Activated CD8-positive, alpha-beta memory T cell treated with anti-CD3 and anti-CD28 coated beads, Interleukin-2, amount 50 U/mL, for 4 hours (primary cell): ENCODE measurements at regions not wholly inside any gene's neighbourhood (a gene's known extent, or its start where the extent isn't known, plus 50 kb on each side); places are given as distances from the start of the nearest gene placed in this dataset.

Experiments used
- DNase-seq: peaks from one replicate; pipeline ENCODE4 v3.0.0-alpha.2; 2020

DNA sequence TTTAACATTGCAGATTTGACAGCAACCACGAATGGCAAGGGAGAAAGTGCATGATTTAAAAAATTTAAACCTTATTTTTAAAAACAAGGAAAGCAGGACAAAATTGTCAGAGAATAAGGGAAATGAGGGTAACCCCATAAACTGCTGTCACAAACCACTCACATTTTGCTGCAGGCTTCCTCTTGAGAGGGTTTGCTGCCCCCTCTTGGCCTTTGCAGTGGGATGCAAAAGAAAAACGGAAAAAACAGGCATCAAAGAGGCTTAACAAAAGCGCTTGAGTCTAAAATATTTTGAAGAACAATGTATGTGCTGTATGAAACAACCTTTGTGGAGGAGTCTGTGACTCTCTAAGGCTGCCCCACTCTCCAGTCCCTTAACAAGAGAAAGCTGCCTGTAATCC, 91.6 kb downstream of the TMX3 start:
- DNase-seq = peak; percentile 16

DNA sequence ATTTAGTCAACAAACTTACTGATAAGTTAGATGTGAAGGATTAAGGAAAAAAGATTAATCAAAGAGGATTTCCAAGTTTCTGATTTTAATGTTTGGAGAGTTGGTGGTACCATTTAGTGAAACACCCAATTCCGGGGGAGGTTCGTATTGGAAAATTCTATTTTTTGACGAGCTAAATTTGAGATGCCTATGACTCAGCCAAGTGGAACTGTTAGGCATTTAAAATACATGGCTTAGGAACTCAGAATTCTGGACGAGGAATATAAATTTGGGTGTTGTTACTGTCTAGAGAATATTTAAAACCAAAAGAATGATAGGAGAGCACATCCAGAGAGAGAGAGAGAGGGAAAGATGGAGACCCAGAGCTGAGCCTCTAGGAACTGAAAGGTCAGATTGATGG, 103.6 kb downstream of the TMX3 start:
- DNase-seq = no peak

DNA sequence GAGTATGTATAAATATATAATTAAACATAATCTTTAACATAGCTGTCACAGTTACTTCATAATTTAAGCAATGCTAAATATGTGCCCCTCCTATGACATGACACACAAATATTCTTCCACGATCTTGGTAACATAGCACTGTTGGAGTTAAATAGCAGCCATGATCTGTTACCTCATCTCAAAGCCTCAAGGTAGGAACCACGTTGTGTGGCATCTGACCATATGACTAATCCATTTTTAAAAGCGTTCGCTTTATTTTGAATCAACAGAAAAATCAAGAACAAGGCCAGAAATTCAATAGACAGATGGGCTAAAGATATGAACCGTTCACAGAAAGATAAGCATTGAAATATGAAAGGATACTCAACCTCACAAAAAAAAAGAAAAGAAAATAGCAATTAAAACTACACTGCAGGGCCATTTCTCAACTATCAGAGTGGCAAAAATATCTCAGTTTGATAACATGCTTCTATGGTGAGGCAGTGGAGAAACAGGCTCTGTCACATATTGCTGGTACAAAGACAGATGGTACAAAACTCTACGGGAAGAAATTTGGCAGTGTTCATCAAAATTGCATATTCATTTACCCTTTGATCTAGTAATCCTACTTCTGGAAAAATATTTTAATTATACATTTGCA, 105.9 kb downstream of the TMX3 start:
- no peak for DNase-seq

DNA sequence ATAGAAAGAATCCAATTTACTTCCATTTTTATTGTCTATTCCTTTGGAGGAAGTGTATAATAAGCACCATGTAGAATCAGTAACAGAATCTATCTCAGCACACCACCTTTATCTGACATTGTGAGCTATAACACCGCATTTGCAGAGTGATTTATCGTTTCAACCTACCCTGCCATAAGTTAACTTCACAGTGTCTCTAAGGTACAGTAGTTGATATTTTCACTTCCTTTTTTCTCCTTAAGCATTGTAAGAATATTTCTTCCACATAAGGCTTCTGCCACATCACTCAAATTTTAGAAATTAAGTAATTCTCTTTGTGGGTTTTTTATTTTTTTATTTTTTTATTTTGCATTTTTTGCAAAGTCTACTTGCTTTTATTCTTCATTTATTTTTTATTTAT, 107.1 kb downstream of the TMX3 start:
- no peak for DNase-seq

DNA sequence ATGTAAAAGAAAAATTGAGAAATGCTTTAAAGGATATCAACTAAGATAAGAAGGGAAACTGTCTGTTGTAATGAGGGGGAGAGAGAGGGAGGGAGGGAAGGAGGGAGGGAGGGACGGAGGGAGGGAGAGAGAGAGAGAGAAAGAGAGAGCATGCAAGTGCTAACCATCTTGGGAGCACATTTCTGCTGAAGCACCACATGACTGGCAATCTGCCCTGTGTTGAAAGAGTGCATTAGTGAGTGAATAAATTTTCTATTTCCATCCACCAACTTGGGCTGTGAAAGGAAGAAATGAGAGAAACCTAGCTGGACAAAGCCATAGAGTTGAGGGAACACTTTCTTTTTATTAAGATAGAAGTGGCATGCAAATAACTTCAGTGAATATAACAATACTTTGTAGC, 110.7 kb downstream of the TMX3 start:
- no peak for DNase-seq

DNA sequence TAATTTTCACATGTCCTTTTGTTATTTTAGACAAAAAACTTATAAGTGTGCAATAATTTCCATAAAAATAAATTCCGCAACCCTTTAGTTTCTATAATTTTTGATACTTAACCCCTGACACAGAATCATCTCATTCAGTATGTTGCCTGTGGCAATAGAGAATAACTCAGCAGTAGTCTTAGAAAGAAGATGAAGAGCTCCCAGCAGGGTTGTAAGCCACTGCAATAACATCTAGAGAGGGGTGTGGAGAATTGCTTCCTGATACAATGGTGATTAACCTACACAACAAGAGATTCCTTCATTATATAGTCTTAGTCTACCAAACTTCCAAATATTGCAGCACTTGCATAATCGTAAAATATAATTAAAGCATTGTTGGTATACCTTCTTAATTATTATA, 118.9 kb downstream of the TMX3 start:
- DNase-seq = no peak

DNA sequence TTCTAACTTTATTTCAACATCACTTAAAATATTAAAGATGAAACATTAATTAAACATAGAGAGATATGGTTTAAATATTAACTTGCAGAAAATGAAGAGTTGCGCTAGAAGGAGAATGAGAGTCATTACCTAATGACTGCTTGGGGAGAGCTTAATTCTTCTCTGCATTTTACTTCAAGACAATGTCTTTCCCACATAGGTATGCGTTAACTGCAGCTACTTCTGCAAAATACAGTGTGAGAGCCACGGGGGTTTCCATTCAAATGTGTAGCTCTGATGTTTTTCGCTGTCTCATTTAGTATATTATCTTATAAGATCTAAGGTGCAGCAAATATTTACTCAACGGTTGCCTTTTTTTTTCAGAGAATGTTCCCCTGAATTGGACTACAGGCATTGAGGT, 126.7 kb downstream of the TMX3 start:
- DNase-seq = no peak

DNA sequence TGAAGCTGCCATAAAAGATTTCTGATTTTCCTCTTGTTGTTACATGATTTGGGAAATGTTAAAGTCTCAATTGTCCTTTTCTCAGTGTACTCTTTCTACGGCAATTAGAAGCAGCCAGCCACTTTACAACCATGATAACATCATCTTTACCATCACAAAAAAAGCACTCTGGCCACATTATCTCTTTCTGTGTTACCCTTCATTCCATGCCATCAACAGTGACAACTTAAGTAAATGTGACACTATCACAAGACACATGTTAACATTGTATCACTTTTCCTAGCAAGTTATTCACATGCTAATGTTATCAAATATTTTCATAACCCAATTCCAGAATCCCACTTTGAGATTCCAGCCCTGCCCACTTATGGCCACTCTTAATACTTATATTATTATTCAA, 131.2 kb downstream of the TMX3 start:
- DNase-seq = no peak

DNA sequence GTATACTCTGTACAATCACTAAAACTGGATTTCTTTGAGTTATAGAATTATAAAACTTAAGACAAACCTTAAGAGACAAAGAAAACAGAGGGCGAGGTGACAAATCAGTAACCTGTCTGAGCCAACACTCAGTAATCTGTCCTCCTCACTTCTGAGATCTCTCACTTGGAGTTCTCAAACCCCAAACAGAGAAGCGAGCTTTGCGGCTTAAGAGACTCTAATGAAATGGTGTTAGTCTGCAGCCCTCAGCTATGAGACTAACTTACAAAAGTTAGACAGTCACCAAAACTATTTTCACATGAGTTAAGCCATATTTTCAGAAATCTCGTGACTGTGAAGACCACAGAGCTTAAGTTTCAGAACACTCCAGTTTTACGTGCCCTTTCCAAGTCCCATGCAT, 140.6 kb downstream of the TMX3 start:
- no peak for DNase-seq

DNA sequence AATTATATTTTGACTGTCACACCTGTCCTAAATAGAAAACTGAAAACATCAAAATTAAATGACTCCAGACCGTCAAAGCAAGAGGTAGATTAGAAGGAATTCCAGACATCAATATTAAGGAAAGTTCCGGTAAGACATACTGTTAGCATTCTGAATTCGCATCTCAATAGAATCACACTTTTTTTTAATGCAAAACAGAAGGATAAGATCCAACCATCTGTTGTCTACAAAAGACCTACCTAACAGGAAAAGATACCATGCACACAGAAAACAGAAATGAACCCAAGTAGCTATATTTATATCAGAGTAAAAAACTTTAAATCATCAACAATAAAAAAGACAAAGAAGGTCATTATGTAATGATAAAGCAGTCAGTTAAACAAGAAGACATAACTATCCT, 145.0 kb downstream of the TMX3 start:
- DNase-seq = no peak

DNA sequence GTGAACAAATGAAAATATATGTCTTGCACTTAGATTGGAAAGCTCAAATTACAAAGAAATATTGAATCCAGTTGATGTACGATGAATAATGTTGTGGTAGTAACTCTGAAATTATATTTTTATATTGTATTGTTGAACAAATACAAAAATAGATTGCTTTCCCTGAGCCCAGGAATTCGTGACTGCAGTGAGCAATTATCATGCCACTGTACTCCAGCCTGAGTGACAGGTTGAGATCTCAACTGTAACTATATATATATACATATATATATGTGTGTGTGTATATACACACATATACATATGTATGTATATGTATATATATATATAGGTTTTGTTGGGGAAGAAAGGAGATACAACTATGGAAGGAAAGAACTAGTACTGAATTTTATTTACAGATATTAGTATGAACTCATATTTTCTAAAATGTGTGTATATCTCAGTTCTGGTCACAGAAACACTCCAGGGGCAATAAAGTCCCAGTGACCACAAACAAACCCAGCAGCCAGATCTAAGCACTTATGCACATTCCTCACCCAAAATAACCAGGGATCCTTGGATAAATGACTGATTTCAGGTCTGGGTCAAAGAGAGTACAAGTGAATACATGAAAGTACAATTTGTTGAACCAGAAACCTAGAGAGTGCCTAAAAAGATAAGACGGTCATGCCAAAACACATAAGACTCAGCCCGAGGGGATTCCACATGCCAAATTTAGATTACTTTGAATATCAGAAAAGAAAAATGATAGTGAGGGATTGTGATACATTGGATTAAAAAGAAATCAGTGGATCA, 146.3 kb downstream of the TMX3 start:
- no peak for DNase-seq

DNA sequence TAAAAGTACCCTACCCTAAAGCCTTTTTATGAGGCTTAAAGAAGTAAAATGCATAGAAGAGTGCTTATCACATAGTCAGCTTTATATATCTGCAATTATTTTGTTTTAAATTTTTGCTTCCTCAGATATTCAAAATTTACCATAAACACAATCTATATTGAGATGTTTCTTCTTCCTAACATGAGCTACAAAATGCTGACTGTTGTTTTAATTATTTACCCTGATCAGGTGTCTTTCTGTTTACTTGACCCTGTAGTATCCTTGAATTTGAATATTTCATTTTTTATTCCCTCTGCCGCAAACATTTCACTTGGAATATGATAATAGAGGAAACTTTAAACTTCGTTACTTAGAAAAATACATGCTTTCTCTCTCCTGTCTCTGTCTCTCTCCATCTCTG, 147.9 kb downstream of the TMX3 start:
- DNase-seq = no peak

DNA sequence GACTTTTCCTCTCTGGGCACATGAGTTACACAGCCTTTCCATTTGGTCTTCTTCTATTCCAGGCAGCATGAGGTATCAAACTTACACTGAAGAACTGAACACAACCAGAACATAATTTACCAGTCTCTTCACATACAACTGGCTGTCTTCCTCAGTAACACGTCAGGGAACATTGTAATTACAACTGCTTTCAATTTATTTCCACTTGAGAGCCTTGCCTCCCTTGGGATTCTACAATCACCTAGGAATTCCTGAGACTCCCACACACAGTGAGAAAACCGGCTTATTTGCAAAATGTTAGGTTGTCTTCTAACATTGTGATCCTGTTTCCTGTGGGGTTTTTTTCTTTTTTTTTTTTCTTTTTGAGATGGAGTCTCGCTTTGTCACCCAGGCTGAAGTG, 149.9 kb downstream of the TMX3 start:
- no peak for DNase-seq

DNA sequence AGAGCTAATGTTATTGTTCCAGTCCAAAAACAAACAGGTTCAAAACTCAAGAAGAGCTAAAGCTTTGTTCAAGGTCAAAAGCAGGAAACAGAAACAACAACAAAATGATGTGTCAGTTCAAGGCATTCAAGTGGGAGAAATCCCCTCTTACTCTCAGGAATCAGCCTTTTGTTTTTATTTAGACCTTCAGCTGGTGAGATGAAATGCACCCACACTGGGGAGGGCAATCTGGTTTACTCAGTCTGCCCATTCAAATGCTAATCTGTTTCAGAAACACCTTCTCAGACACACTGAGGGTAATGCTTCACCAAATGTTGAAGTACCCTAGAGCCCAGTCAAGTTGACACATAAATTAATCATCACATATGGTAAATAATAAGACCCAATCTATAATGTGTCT, 150.6 kb downstream of the TMX3 start:
- DNase-seq = no peak

DNA sequence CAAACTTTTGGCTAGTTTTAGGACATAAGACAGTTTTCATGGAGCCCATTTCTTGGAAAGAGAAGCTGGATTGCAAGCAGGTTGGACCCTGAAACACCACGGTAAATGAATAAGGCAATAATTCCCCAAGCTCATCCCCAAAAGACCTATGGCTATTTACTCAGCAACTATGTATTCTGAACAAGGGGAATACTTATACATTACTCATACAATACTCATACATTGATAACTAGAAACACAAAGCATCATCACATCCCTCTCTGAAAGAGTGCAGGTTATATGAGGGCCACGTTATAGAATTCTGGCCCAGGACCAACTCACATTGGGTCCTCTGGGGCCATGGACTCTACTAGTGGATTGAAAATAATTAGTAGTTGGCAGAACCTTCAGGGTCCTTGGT, 154.8 kb downstream of the TMX3 start:
- DNase-seq = no peak

DNA sequence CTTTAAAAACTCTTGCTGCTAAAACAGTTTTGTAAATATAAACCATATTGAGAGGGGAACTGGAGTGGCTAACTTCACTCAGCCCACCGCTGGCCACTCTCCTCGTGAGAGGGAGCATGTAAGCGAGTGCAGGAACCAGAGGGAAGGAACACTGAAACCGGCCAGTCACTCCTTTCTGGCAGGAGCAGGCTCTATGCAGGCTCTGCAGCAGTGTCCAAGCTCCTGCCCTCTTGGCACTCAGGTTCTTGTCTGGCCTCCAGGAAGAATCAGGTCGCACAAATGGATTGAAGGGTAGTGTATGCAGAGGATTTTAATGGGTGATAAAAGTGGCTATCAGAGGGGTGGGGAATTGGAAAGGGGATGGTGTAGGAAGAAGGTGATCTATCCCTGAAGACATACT, 157.7 kb downstream of the TMX3 start:
- DNase-seq = no peak

DNA sequence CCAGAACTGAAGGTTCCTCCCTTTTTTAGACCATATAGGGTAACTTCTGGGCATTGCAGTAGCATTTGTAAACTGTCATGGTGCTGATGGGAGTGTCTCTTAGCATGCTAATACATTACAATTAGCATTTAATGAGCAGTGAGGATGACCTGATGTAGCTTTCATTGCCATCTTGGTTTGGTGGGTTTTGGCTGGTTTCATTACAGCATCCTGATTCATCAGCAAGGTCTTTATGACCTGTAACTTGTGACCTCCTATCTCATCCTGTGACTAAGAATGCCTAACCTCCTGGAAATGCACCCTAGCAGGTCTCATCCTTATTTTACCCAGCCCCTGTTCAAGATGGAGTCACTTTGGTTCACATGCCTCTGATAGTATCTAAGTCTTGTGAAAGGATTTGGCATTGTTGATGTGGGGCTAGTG, 159.0 kb downstream of the TMX3 start:
- no peak for DNase-seq

DNA sequence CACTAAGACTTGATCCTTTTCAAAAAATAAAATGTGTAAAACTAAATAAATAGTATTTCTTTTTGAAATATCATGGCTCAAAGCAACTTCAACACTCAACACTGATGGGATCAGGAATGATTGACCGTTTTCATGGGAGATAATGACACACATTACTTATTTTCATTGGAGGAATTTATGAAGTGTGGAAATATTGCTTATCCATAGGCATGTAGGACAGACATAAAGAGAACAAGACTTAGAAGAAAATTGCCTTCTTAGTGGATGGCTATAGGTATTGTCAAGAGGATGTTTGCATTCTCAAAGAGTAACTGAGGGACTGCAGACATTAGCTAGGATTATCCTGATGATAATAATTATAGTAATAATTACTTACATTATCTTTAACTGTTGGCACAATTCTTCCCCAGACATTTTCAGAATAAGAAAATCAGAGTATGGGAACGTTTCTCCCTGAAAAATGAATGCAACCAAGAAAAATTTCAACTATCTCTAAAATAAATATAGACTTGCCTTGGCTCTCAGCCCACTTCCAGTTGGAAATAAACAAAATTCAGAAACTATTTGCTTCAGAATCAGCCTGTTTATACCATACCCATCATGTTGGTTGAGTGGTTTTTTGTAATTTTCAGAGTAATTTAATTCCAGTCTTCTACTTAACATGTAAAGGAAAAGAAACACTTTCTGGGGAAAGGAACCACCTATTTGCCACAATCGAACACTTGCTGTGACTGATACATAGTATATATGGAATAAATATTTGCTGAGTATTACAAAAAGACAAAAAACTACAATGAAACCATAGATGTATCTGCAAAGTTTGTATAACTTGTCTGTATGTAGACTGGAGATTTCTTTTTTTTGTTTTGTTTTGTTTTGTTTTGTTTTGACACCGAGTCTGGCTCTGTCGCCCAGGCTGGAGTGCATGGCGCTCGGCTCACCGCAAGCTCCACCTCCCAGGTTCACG, 165.7 kb downstream of the TMX3 start:
- no peak for DNase-seq

DNA sequence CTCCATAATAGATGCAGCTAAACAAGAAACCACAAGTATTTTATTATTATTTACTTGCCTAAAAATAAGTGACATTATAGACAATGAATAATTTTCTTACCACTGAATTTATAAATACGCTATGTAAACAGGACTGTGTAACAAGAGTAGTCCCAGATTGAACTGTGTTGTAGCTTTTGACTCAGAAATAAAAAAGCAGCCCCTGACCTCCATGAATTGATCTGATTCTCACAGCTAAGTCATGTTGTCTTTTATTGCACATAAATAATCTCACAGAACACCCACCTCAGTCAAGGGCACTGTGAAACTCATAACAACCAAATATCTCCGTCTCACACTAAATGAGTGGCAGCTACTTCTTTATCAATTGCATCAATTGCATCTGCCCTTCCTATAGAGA, 171.6 kb downstream of the TMX3 start:
- no peak for DNase-seq

DNA sequence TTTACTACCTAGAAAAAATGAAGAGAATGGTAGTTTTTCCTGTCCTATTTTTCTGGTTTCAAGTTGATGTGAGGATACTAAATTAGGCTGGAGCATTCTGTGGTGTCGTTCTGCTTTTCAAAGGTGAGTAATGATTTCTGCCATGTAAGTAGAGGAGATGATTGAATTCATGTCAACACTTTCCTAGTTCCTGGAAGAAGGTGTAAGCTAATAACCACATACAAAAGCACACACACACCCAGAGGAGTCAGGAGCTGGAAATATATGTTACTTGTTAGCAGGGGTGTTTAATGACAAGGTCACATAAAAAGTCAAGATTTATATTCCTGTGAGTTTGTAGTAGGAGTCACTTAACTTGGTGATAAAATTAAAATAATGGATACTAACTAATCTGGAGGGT, 172.1 kb downstream of the TMX3 start:
- DNase-seq = no peak

DNA sequence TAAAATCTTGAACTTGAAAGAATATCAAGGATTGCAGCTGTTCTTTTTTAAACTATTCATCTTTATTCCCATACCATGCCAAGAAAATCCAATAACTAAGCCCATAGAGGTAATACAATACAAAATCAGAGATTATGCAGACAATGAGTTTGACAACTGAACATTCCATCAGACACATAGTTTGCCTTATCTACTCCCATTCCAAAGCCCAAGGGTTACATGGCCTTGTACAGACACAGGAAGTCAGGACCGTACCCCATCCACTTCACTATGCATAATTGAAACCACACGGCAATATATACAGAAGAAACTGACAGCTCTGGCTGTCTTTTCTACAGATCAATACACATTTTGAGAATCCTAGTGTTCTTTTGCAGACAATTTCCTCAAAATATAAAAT, 181.3 kb downstream of the TMX3 start:
- no peak for DNase-seq

DNA sequence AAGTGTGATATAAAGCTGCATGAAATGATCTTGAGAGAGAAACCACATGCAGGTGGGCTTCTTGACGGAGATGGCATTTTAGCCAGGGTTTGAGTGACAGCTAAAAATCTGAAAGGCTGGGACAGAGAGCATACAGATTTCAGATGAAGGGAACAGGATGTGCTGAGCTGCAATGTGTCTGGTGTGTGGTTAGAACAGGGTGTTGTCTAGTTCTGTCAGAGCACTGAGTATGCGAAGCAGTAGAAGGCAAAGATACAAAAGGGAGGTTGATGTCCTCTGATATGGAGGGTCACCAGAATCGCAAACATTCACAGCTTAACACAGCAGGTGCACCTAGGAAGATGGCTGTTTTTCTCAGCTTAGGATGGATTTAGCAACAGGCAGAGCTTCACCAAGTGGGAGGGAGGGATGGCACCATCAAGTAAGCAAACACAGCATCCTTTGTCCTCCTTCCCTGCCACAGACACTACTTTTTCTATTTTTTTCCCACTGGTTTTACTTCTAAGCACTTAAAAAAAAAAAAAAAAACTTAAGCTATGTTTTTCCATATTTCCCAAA, 182.5 kb downstream of the TMX3 start:
- no peak for DNase-seq

DNA sequence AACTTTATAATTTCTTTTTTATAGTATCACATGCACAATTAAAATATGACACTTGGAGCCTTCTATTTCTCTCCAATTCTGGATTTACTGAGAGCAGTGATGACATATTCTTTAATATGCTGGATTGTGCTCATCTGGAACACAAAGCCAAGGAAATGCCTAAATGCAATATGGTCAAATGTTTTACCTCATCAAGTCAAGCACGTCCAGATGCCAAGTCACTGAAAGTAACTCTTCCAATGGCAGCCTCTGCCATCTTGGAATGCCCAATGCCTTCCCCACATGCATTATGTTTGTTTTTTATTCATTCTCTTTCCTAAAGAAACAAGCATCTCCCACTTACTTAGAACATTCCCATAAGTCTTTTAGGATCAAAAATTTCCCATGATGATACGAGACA, 189.8 kb downstream of the TMX3 start:
- no peak for DNase-seq
